ENCODE measurements at regions not wholly inside any gene's neighbourhood (a gene's known extent, or its start where the extent isn't known, plus 50 kb on each side); places are given as distances from the start of the nearest gene placed in this dataset.

DNA sequence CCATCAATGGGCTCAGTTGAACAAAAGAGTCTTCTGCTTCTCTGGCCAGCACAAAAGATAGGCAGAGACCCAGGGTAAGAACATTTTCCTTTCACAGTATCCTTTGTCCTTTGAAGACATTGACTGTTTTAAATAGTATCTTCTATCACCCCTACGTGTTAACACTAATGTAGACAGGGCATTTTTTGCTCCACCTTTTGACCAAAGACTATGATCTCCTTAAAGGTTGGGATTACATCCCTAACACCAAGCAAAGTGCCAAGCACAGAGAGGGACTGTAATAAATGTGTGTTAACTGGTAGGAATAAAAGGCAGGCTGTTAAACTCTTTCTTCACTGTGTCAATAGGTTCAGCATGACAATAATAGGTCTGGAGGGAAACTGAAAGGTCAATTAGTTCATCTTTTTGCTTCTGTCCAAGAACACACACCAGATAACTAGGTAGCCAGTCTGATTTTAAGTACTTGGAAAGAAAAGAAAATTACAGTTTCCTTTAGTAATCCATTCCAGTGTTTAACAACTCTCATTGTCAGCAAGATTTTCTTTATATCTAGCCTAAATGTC is 63.6 kb upstream of the NOX3 start:
- Histone ChIP-seq H3K4me3 (ENCODE audit: low read depth, low read length) (no peak overlapping the region), H3K27me3 (no peaks in the 10 kb centered on the region), H3K9me3 (no peaks in the 10 kb centered on the region), H3K36me3 (no peaks in the 10 kb centered on the region), H3K4me1 (no peaks in the 10 kb centered on the region; the same call in 1 of the 2 replicates)
- DNase-seq, result no peak
- TF ChIP-seq, protein P1, sequence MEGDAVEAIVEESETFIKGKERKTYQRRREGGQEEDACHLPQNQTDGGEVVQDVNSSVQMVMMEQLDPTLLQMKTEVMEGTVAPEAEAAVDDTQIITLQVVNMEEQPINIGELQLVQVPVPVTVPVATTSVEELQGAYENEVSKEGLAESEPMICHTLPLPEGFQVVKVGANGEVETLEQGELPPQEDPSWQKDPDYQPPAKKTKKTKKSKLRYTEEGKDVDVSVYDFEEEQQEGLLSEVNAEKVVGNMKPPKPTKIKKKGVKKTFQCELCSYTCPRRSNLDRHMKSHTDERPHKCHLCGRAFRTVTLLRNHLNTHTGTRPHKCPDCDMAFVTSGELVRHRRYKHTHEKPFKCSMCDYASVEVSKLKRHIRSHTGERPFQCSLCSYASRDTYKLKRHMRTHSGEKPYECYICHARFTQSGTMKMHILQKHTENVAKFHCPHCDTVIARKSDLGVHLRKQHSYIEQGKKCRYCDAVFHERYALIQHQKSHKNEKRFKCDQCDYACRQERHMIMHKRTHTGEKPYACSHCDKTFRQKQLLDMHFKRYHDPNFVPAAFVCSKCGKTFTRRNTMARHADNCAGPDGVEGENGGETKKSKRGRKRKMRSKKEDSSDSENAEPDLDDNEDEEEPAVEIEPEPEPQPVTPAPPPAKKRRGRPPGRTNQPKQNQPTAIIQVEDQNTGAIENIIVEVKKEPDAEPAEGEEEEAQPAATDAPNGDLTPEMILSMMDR (IDR thresholded peaks at IDR 0.05; ENCODE audit: low read depth, low read length), result no peak

DNA sequence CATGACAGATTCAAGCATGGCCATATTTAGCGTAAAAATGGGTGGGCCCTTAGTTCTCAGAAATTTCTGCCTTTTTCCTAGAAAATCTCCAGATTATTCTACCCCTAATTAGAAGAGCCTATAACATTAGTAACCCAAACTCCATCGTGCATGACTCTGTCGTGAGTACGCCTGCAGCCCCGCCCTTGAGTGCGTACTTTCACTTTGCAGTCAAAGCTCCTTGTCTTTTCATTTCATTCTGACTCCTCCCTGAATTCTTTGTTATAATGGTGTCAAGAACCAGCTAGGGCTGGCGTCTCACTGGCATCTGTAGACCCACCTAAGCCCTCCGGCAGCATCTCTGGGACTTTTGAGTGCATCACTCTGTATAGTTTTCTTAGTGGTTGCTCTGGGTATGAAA is 61.7 kb upstream of the NOX3 start:
- TF ChIP-seq, protein P1 (IDR thresholded peaks at IDR 0.05; ENCODE audit: low read depth, low read length), result no peak
- Histone ChIP-seq H3K4me3 (ENCODE audit: low read depth, low read length) (no peak overlapping the region), H3K36me3 (no peaks in the 10 kb centered on the region), H3K27me3 (no peaks in the 10 kb centered on the region), H3K4me1 (no peaks in the 10 kb centered on the region; the same call in 1 of the 2 replicates), H3K9me3 (no peaks in the 10 kb centered on the region)
- DNase-seq, result no peak

DNA sequence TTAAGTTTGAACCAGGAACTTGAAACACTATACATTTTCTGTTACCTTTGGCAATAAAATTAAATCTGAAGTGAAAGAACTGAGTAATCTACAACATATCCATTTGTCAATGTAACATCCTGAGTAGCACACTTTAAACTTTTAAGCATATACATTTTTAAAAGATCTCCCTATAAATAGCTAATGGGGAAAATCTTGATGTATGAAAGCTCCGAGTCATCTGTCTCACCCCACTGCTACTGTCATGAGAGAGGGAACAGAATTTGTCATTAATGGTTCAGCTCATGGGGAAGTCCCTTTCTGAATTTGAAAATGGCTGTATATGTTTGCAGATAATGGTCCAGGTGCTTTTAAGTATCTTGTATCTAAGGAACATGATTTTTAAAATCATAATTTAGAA is 55.2 kb upstream of the NOX3 start:
- Histone ChIP-seq H3K27me3 (no peaks in the 10 kb centered on the region), H3K9me3 (no peaks in the 10 kb centered on the region), H3K4me1 (no peaks in the 10 kb centered on the region; the same call in 1 of the 2 replicates), H3K36me3 (no peaks in the 10 kb centered on the region), H3K4me3 (ENCODE audit: low read depth, low read length) (no peak overlapping the region)
- no peak for DNase-seq
- TF ChIP-seq, protein P1 (IDR thresholded peaks at IDR 0.05; ENCODE audit: low read depth, low read length), result no peak

DNA sequence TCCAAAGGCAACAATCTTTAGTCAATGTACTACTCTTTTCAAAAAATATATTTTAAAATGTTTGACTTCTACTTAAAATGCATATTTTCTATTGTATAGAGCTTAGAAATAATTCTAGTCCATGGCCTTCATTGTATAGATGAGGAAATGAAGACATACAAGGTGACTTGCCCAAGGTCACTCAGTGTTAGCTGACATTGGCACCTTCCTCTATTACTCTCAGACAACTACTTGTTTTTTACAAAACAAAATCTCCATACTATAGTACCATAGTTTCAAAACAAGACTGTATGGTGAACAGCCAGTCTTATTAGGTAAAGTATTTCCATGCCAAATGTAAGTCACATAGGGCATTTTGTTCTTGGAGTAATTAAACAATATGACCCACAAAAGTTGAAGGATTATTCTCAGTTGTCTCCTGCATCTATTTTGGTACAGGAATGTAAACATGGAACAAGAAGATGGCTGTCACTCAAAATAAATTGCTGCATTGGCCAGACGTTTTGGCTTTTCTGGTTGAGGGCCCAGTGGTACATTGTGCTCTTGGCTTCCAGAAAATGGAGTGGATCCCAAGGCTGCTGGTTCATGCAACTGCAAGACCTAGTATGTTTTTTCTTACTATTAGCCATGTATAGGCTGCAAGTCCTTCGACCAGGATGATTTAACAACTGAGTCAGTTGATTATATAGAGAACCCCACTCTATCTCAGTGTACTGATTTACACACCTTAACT is 54.3 kb upstream of the NOX3 start:
- Histone ChIP-seq H3K36me3 (no peaks in the 10 kb centered on the region), H3K4me3 (ENCODE audit: low read depth, low read length) (no peak overlapping the region), H3K9me3 (no peaks in the 10 kb centered on the region), H3K27me3 (no peaks in the 10 kb centered on the region), H3K4me1 (peaks cover 8% of the 10 kb centered on the region)
- TF ChIP-seq, protein P1 (IDR thresholded peaks at IDR 0.05; ENCODE audit: low read depth, low read length), result no peak
- no peak for DNase-seq

DNA sequence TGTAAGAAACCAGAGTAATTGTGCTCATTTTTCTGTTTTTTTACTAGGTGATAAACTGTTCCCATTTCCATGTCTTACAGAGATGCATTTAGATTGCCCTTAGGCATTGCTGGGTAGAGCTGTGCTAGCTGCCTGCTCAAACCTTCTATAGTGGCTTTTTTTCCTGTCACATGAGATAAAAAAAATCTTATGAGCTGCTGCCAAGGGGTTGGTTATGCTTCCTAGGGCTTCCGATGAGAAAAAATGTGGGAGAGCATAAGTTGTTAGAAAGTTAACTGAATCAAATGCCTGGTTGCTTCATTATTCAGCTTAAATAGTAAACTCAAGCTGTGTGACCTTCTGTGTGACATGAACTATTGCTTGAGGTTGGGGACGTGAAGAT is 50.0 kb upstream of the NOX3 start:
- Histone ChIP-seq H3K9me3 (no peaks in the 10 kb centered on the region), H3K27me3 (no peaks in the 10 kb centered on the region), H3K36me3 (no peaks in the 10 kb centered on the region), H3K4me1 (peaks cover 8% of the 10 kb centered on the region), H3K4me3 (ENCODE audit: low read depth, low read length) (no peak overlapping the region)
- TF ChIP-seq, protein P1 (IDR thresholded peaks at IDR 0.05; ENCODE audit: low read depth, low read length), result no peak
- no peak for DNase-seq

Measured in BE2C (cell line).